ENCODE measurements at regions not wholly inside any gene's neighbourhood (a gene's known extent, or its start where the extent isn't known, plus 50 kb on each side); places are given as distances from the start of the nearest gene placed in this dataset.

DNA sequence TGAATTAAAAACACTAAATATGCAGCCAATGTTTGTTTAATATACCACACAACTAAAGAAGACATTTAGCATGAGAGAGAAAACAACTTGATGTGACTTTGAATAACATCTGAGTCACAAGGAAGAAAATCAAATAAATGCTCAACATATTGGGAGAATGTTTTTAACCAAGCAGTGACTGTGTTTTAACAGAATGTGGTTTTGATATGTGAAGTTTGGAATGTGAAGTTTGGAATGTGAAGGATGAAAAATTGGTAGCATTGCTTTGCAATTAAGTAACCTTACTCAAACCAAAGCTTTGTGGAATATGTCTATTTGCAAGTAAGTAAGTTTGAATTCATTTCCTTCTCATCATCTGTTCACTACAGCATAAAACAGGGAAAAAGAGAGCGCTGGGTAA, 128.2 kb upstream of the DNAJC10 start:
- TF ChIP-seq, protein P1, sequence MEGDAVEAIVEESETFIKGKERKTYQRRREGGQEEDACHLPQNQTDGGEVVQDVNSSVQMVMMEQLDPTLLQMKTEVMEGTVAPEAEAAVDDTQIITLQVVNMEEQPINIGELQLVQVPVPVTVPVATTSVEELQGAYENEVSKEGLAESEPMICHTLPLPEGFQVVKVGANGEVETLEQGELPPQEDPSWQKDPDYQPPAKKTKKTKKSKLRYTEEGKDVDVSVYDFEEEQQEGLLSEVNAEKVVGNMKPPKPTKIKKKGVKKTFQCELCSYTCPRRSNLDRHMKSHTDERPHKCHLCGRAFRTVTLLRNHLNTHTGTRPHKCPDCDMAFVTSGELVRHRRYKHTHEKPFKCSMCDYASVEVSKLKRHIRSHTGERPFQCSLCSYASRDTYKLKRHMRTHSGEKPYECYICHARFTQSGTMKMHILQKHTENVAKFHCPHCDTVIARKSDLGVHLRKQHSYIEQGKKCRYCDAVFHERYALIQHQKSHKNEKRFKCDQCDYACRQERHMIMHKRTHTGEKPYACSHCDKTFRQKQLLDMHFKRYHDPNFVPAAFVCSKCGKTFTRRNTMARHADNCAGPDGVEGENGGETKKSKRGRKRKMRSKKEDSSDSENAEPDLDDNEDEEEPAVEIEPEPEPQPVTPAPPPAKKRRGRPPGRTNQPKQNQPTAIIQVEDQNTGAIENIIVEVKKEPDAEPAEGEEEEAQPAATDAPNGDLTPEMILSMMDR (IDR thresholded peaks at IDR 0.05): no peak
- Histone ChIP-seq H3K36me3 (no peaks in the 10 kb centered on the region), H3K4me3 (no peak overlapping the region), H3K4me1 (no peaks in the 10 kb centered on the region), H3K27me3 (no peaks in the 10 kb centered on the region), H3K27ac (no peak overlapping the region), H3K9me3 (no peaks in the 10 kb centered on the region)
- intact Hi-C loops (cut with DNase I): no loop called here
- DNase-seq (no peak), ATAC-seq (no peak)

DNA sequence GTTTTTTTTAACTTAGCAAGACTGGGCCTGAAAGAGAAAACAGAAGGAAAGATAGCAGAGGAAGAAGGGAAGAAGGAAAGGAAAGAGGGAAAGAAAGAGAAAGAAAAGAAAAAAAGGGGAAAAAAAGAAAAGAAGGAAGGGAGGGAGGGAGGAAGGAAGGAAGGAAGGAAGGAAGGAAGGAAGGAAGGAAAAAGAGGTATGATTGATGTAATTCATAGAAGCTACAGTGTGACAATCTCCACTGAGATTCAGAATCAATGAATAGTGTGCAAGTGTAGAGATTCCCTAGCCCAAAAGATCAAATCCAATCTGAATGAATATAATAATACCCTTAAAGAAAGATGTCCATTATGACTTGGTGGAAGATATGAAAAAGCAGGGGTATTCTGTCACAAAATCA, 126.9 kb upstream of the DNAJC10 start:
- intact Hi-C loops (cut with DNase I): no loop called here
- Histone ChIP-seq H3K4me1 (no peaks in the 10 kb centered on the region), H3K27me3 (no peaks in the 10 kb centered on the region), H3K27ac (no peak overlapping the region), H3K4me3 (no peak overlapping the region), H3K36me3 (no peaks in the 10 kb centered on the region), H3K9me3 (no peaks in the 10 kb centered on the region)
- DNase-seq (no peak), ATAC-seq (no peak)
- TF ChIP-seq, protein P1 (IDR thresholded peaks at IDR 0.05): no peak

DNA sequence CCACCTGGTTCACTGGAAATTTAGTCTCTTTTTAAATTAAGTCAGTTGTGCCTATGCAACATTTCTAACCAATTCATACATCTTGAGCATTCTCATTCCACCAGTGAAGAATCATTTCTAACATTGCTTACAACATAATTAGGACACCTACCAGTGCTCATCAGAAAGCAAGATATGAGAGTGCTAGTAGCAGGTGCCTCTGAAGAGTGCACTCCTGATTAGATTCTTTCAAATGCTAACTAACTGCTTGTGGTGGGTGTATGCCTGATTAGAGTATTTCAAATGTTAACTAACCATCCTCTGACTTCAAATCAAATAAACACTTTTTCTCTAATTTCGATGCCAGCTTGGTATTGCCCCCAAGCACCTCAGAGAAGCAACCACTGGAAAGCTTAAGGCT, 124.3 kb upstream of the DNAJC10 start:
- no peak for DNase-seq
- Histone ChIP-seq H3K36me3 (no peaks in the 10 kb centered on the region), H3K4me3 (no peak overlapping the region), H3K4me1 (no peaks in the 10 kb centered on the region), H3K27me3 (no peaks in the 10 kb centered on the region), H3K9me3 (no peaks in the 10 kb centered on the region), H3K27ac (no peak overlapping the region)
- no peak for ATAC-seq
- intact Hi-C loops (cut with DNase I): no loop called here
- TF ChIP-seq, protein P1 (IDR thresholded peaks at IDR 0.05): no peak

DNA sequence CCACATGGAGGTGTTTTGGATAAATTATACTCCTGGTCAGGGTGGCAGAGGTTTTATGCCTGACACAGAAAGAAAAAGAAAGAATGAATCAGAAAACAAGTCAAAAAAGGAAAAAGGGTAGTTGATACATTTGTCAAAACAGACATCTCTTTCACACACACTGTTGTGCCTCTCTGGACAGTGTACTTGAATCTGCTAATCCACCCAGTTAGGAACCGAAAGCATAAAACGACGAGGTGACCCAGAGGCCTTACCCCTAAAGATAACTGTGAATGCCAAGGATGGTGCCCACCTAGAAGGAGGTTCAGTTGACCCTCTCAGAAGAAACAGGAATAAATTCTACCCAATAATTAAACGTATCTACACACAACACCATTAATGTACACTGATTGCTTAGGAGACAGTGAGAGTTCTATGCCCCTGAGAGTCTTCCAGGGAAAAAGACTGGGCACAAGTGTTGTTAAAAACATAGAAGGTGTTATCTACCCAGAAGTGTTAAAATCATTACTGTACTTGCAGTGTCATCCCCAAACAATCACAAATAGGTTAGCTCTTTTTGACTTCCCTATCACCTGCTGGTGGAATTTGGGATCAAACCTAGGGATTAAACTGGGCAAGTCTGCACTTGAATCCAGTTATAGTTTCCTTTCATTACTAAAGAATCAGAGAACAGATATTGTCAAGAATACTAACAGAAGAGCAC, 123.2 kb upstream of the DNAJC10 start:
- no peak for DNase-seq
- no peak for ATAC-seq
- Histone ChIP-seq H3K9me3 (no peaks in the 10 kb centered on the region), H3K27ac (no peak overlapping the region), H3K36me3 (no peaks in the 10 kb centered on the region), H3K27me3 (no peaks in the 10 kb centered on the region), H3K4me3 (no peak overlapping the region), H3K4me1 (no peaks in the 10 kb centered on the region)
- TF ChIP-seq, protein P1 (IDR thresholded peaks at IDR 0.05): no peak
- intact Hi-C loops (cut with DNase I): no loop called here

DNA sequence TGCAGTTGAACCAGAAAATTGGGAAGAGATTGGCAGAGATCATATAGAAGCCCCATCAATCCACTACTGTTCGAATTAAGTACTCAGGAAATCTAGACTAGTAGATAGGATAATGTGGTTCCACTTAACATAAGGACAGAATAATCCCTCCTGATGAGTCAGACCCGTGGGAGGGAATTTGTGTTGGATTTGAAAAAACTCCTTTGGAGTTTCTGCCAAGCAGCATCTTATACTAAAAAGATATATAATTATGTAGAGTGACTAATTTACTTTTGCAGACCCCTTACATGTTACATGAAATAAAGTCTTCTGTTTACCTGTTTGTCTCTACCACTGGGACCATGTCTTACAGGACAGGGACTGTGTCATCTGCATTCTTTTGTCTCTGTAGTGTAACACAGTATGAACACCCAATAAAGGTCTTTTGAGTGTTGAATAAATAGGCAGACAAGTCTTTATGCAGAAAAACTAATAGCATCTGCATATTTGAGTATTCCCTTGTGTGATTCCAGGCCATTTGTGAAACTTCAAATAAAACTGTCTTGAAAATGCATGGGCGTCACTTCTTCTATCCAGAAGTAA, 122.6 kb upstream of the DNAJC10 start:
- TF ChIP-seq, protein P1 (IDR thresholded peaks at IDR 0.05): no peak
- no peak for DNase-seq
- intact Hi-C loops (cut with DNase I): no loop called here
- no peaks in the 10 kb centered on the region for H3K4me1 ChIP-seq
- ATAC-seq: no peak
- H3K36me3 ChIP-seq: no peaks in the 10 kb centered on the region
- H3K27ac ChIP-seq: no peak overlapping the region
- no peak overlapping the region for H3K4me3 ChIP-seq
- H3K27me3 ChIP-seq: no peaks in the 10 kb centered on the region
- no peaks in the 10 kb centered on the region for H3K9me3 ChIP-seq

Data from upper lobe of right lung (tissue), 1 donor.